Peyer's patch (tissue), 4 donors: ENCODE measurements at regions not wholly inside any gene's neighbourhood (a gene's known extent, or its start where the extent isn't known, plus 50 kb on each side); places are given as distances from the start of the nearest gene placed in this dataset.

ENCODE experiments used
- DNase-seq, 3 donors: peaks; one replicate each; pipeline ENCODE4 v3.0.0-alpha.2; 2017 to 2019
- H3K27ac ChIP-seq, 4 donors: fragments of 200-600 bp; sonication (generic); one replicate each; pipeline ENCODE4 v1.5.1; 2016 to 2019
- H3K27me3 ChIP-seq, 2 donors: fragments of 200-600 bp; sonication (generic); one replicate each; pipeline ENCODE4 v1.5.1; 2019
- H3K36me3 ChIP-seq, 3 donors: fragments of 200-600 bp; sonication (generic); one replicate each; pipeline ENCODE4 v1.5.1; 2016 to 2019
- H3K4me1 ChIP-seq, 4 donors: fragments of 200-600 bp; sonication (generic); one replicate each; pipeline ENCODE4 v1.5.1; 2016 to 2019
- H3K4me3 ChIP-seq, 4 donors: fragments of 200-600 bp; sonication (generic); 1 replicate in 3 of 4; 2 replicates in 1 of 4; pipeline ENCODE4 v1.5.1; 2016 to 2019; ENCODE audit warnings: mild to moderate bottlenecking in 1 of 4
- H3K9me3 ChIP-seq, 4 donors: fragments of 200-600 bp; sonication (generic); one replicate each; pipeline ENCODE4 v1.5.1; 2016 to 2019; ENCODE audit warnings: mild to moderate bottlenecking in 1 of 4
- POLR2A ChIP-seq, 2 donors: fragments of 450-650 bp; IDR thresholded peaks; one replicate each; pipeline ENCODE4 v1.5.1; 2017; ENCODE audit warnings: antibody characterized with exemption in 2 of 2, mild to moderate bottlenecking in 2 of 2, moderate library complexity in 2 of 2
- TF ChIP-seq, protein P1 (sequence below), 6 experiments: fragments of 450-650 bp in 4 of 6; fragments of 200-600 bp in 2 of 6; sonication (generic) in 1 of 6; IDR thresholded peaks; one replicate each; pipeline ENCODE4 v1.5.1; 2017 to 2019; ENCODE audit warnings: antibody characterized with exemption in 6 of 6, mild to moderate bottlenecking in 3 of 6, moderate library complexity in 1 of 6

GRCh38 chr7:156028521-156028920, 216.3 kb upstream of the SHH start:
- Histone ChIP-seq H3K36me3 (no peaks in the 10 kb centered on the region), H3K9me3 (no peaks in the 10 kb centered on the region), H3K4me3 (no peak overlapping the region), H3K4me1 (no peaks in the 10 kb centered on the region), H3K27me3 (no peaks in the 10 kb centered on the region), H3K27ac (no peak overlapping the region)
- DNase-seq = peak in 1 of 3 donors; percentile 36
- TF ChIP-seq, protein P1, sequence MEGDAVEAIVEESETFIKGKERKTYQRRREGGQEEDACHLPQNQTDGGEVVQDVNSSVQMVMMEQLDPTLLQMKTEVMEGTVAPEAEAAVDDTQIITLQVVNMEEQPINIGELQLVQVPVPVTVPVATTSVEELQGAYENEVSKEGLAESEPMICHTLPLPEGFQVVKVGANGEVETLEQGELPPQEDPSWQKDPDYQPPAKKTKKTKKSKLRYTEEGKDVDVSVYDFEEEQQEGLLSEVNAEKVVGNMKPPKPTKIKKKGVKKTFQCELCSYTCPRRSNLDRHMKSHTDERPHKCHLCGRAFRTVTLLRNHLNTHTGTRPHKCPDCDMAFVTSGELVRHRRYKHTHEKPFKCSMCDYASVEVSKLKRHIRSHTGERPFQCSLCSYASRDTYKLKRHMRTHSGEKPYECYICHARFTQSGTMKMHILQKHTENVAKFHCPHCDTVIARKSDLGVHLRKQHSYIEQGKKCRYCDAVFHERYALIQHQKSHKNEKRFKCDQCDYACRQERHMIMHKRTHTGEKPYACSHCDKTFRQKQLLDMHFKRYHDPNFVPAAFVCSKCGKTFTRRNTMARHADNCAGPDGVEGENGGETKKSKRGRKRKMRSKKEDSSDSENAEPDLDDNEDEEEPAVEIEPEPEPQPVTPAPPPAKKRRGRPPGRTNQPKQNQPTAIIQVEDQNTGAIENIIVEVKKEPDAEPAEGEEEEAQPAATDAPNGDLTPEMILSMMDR (IDR thresholded peaks at IDR 0.05) = no peak
- no peak for TF ChIP-seq POLR2A (IDR thresholded peaks at IDR 0.05)

- DNase-seq = peak in 1 of 3 donors; percentile 10
These were observed 215.6 kb upstream of the SHH start for GRCh38 chr7:156027821-156028220.

GRCh38 chr7:156026603-156027002, 214.3 kb upstream of the SHH start:
- TF ChIP-seq, protein P1 (IDR thresholded peaks at IDR 0.05) = no peak
- no peak for TF ChIP-seq POLR2A (IDR thresholded peaks at IDR 0.05)
- Histone ChIP-seq H3K36me3 (no peaks in the 10 kb centered on the region), H3K27me3 (no peaks in the 10 kb centered on the region), H3K27ac (no peak overlapping the region), H3K4me1 (no peaks in the 10 kb centered on the region), H3K4me3 (no peak overlapping the region), H3K9me3 (no peaks in the 10 kb centered on the region)
- peak in 1 of 3 donors; percentile 19 for DNase-seq

More at GRCh38 chr7:156027821-156028220, 215.6 kb upstream of the SHH start:
- no peaks in the 10 kb centered on the region for H3K4me1 ChIP-seq
- no peak overlapping the region for H3K4me3 ChIP-seq
- H3K27ac ChIP-seq = no peak overlapping the region
- H3K27me3 ChIP-seq = no peaks in the 10 kb centered on the region
- H3K36me3 ChIP-seq = no peaks in the 10 kb centered on the region
- no peaks in the 10 kb centered on the region for H3K9me3 ChIP-seq
- no peak for TF ChIP-seq POLR2A (IDR thresholded peaks at IDR 0.05)
- TF ChIP-seq, protein P1 (IDR thresholded peaks at IDR 0.05) = no peak

GRCh38 chr7:156026076-156026600, 213.9 kb upstream of the SHH start:
- no peak overlapping the region for H3K4me3 ChIP-seq
- TF ChIP-seq, protein P1 (IDR thresholded peaks at IDR 0.05) = no peak
- no peak for TF ChIP-seq POLR2A (IDR thresholded peaks at IDR 0.05)
- H3K9me3 ChIP-seq = no peaks in the 10 kb centered on the region
- no peaks in the 10 kb centered on the region for H3K27me3 ChIP-seq
- no peaks in the 10 kb centered on the region for H3K36me3 ChIP-seq
- H3K27ac ChIP-seq = no peak overlapping the region
- no peak for DNase-seq
- no peaks in the 10 kb centered on the region for H3K4me1 ChIP-seq

GRCh38 chr7:156025675-156026074, 213.4 kb upstream of the SHH start:
- Histone ChIP-seq H3K27ac (no peak overlapping the region), H3K4me1 (no peaks in the 10 kb centered on the region), H3K4me3 (no peak overlapping the region), H3K27me3 (no peaks in the 10 kb centered on the region), H3K36me3 (no peaks in the 10 kb centered on the region), H3K9me3 (no peaks in the 10 kb centered on the region)
- no peak for DNase-seq
- TF ChIP-seq, protein P1 (IDR thresholded peaks at IDR 0.05) = no peak
- TF ChIP-seq POLR2A (IDR thresholded peaks at IDR 0.05) = no peak

DNA sequence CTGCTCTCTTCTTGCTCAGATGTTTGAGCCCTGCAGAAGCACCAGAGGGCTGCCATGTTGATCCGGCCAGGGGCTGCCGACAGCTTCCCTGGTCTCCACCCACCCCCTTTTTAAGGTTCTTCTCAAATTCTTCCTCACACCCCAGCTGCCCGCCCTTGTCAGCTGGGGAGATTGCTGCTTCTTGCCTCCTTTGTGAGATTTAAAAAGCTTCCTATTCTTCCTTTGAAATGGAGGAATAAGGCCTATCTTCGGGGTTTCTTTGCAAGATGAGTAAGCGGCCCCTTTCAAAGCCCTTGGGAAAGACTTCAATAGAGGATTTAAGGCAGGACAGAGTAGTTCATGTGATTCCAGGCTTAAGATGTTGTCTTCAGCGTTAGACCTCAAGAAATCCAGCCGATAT, 211.9 kb upstream of the SHH start:
- no peak for TF ChIP-seq POLR2A (IDR thresholded peaks at IDR 0.05)
- TF ChIP-seq, protein P1 (IDR thresholded peaks at IDR 0.05) = no peak
- no peak for DNase-seq
- no peaks in the 10 kb centered on the region for H3K27me3 ChIP-seq
- no peaks in the 10 kb centered on the region for H3K9me3 ChIP-seq
- no peak overlapping the region for H3K27ac ChIP-seq
- no peaks in the 10 kb centered on the region for H3K4me1 ChIP-seq
- H3K36me3 ChIP-seq = no peaks in the 10 kb centered on the region
- no peak overlapping the region for H3K4me3 ChIP-seq
